GM12872 (cell line): ENCODE measurements at regions not wholly inside any gene's neighbourhood (a gene's known extent, or its start where the extent isn't known, plus 50 kb on each side); places are given as distances from the start of the nearest gene placed in this dataset.

ENCODE experiments used
- CTCF ChIP-seq: IDR thresholded peaks from 3 replicates; pipeline ENCODE4 v1.5.1; 2011; ENCODE audit warnings: low read depth, mild to moderate bottlenecking, low read length, moderate library complexity; ENCODE audit not compliant: insufficient read depth

GRCh38 chr6:1212919-1213318 is 99.0 kb upstream of the FOXQ1 start:
- no peak for TF ChIP-seq CTCF

- no peak for TF ChIP-seq CTCF
Observed at GRCh38 chr6:1208876-1209275, 103.0 kb upstream of the FOXQ1 start.

GRCh38 chr6:1203546-1203945 is 108.4 kb upstream of the FOXQ1 start:
- no peak for TF ChIP-seq CTCF

GRCh38 chr6:1202201-1202600 is 109.7 kb upstream of the FOXQ1 start:
- TF ChIP-seq CTCF: no peak

GRCh38 chr6:1201547-1202200 is 110.2 kb upstream of the FOXQ1 start:
- TF ChIP-seq CTCF: no peak

- TF ChIP-seq CTCF: no peak
Observed at GRCh38 chr6:1200409-1201101, 111.3 kb upstream of the FOXQ1 start.

- no peak for TF ChIP-seq CTCF
Observed at GRCh38 chr6:1200081-1200408, 111.9 kb upstream of the FOXQ1 start.
